ENCODE measurements at regions not wholly inside any gene's neighbourhood (a gene's known extent, or its start where the extent isn't known, plus 50 kb on each side); places are given as distances from the start of the nearest gene placed in this dataset.

GRCh38 chr2:67516362-67516761 lies 119.2 kb downstream of the ETAA1 start:
- Histone ChIP-seq H4K20me1 (replicated peaks; ENCODE audit: control insufficient read depth, extremely low read depth, insufficient read depth, low read length) (no peaks in the 10 kb centered on the region), H3K9ac (replicated peaks; ENCODE audit: extremely low read depth, insufficient read depth, low read length) (no peak overlapping the region), H2AFZ (ENCODE audit: low read depth, low read length) (no peak overlapping the region), H3K9me3 (replicated peaks; ENCODE audit: control insufficient read depth, insufficient read depth, low read length) (no peaks in the 10 kb centered on the region), H3K9me1 (replicated peaks; ENCODE audit: control insufficient read depth, extremely low read depth, insufficient read depth, low read length) (no peaks in the 10 kb centered on the region), H3K4me1 (ENCODE audit: control insufficient read depth, extremely low read depth, insufficient read depth, low read length) (no peaks in the 10 kb centered on the region), H3K27me3 (ENCODE audit: control insufficient read depth in 2 of 2, insufficient read depth in 2 of 2, low read length in 2 of 2) (no peaks in the 10 kb centered on the region), H3K79me2 (ENCODE audit: control insufficient read depth, insufficient read depth, low read length) (no peaks in the 10 kb centered on the region), H3K36me3 (ENCODE audit: control insufficient read depth in 2 of 2, extremely low read depth in 1 of 2, insufficient read depth in 2 of 2, low read length in 2 of 2) (no peaks in the 10 kb centered on the region), H3K4me3 (replicated peaks in 1 of 3; ENCODE audit: insufficient read depth in 1 of 3, low read depth in 1 of 3, low read length in 3 of 3) (no peak overlapping the region), H3K4me2 (ENCODE audit: insufficient read depth, low read length) (no peak overlapping the region), H3K27ac (ENCODE audit: insufficient read depth, low read depth, low read length) (no peak overlapping the region)
- dilution Hi-C loops (cut with MboI; ENCODE audit: extremely low pct_ligation_motif_present, low sequenced_read_pairs), result no loop called here
- POLR2A ChIA-PET, result no interaction called here
- DNase-seq (ENCODE audit: low read depth, low spot score) (no peak), FAIRE-seq (no peak)
- CTCF ChIA-PET, result interaction anchor here (1.0 to 1.5 kb wide), 2 partner anchors 13 to 19 kb away, joined by 3 read pairs; no protein-coding TSS in a partner anchor
- no TSS peak for BruUV-seq (replicated peaks)
- intact Hi-C loops (cut with micrococcal nuclease), result no loop called here
- TF ChIP-seq FOS (IDR thresholded peaks at IDR 0.05; ENCODE audit: borderline replicate concordance, insufficient read depth, low read length) (no peak), MAX (IDR thresholded peaks at IDR 0.05; ENCODE audit: insufficient read depth, insufficient read length) (no peak), POLR2AphosphoS5 (IDR thresholded peaks at IDR 0.05; ENCODE audit: insufficient read depth, low read depth, low read length) (no peak), CTCF (IDR thresholded peaks at IDR 0.05; ENCODE audit: extremely low read depth in 1 of 2, insufficient read depth in 1 of 2, low read depth in 1 of 2, low read length in 2 of 2) (no peak)

GRCh38 chr2:67516899-67517530 lies 119.9 kb downstream of the ETAA1 start:
- Histone ChIP-seq H3K4me1 (ENCODE audit: control insufficient read depth, extremely low read depth, insufficient read depth, low read length) (no peaks in the 10 kb centered on the region), H3K36me3 (ENCODE audit: control insufficient read depth in 2 of 2, extremely low read depth in 1 of 2, insufficient read depth in 2 of 2, low read length in 2 of 2) (no peaks in the 10 kb centered on the region), H3K27ac (ENCODE audit: insufficient read depth, low read depth, low read length) (no peak overlapping the region), H3K79me2 (ENCODE audit: control insufficient read depth, insufficient read depth, low read length) (no peaks in the 10 kb centered on the region), H3K27me3 (ENCODE audit: control insufficient read depth in 2 of 2, insufficient read depth in 2 of 2, low read length in 2 of 2) (no peaks in the 10 kb centered on the region), H3K9me3 (replicated peaks; ENCODE audit: control insufficient read depth, insufficient read depth, low read length) (no peaks in the 10 kb centered on the region), H3K4me2 (ENCODE audit: insufficient read depth, low read length) (no peak overlapping the region), H4K20me1 (replicated peaks; ENCODE audit: control insufficient read depth, extremely low read depth, insufficient read depth, low read length) (no peaks in the 10 kb centered on the region), H3K9ac (replicated peaks; ENCODE audit: extremely low read depth, insufficient read depth, low read length) (no peak overlapping the region), H2AFZ (ENCODE audit: low read depth, low read length) (no peak overlapping the region), H3K9me1 (replicated peaks; ENCODE audit: control insufficient read depth, extremely low read depth, insufficient read depth, low read length) (no peaks in the 10 kb centered on the region), H3K4me3 (replicated peaks in 1 of 3; ENCODE audit: insufficient read depth in 1 of 3, low read depth in 1 of 3, low read length in 3 of 3) (no peak overlapping the region)
- ChIA-PET CTCF (interaction anchor here (1.0 to 1.5 kb wide), 2 partner anchors 19 kb away, joined by 3 read pairs; no protein-coding TSS in a partner anchor), POLR2A (no interaction called here)
- dilution Hi-C loops (cut with MboI; ENCODE audit: extremely low pct_ligation_motif_present, low sequenced_read_pairs) (no loop called here), intact Hi-C loops (cut with micrococcal nuclease) (no loop called here)
- DNase-seq (ENCODE audit: low read depth, low spot score) (no peak), FAIRE-seq (no peak)
- TF ChIP-seq JUN (IDR thresholded peaks at IDR 0.05; ENCODE audit: borderline replicate concordance, insufficient read depth, insufficient read length, low read depth) (no peak), MYC (IDR thresholded peaks at IDR 0.05; ENCODE audit: low read depth, low read length) (no peak), POLR2AphosphoS5 (IDR thresholded peaks at IDR 0.05; ENCODE audit: insufficient read depth, low read depth, low read length) (no peak), POLR2A (IDR thresholded peaks at IDR 0.05; ENCODE audit: low read depth, low read length) (no peak), FOS (IDR thresholded peaks at IDR 0.05; ENCODE audit: borderline replicate concordance, insufficient read depth, low read length) (no peak), CTCF (IDR thresholded peaks at IDR 0.05; ENCODE audit: extremely low read depth in 1 of 2, insufficient read depth in 1 of 2, low read depth in 1 of 2, low read length in 2 of 2) (no peak), GATA2 (IDR thresholded peaks at IDR 0.05; ENCODE audit: insufficient read depth, insufficient read length, low read depth, low read length) (no peak), EZH2 (IDR thresholded peaks at IDR 0.05; ENCODE audit: borderline replicate concordance, low read depth, low read length, severe bottlenecking) (no peak), MAX (IDR thresholded peaks at IDR 0.05; ENCODE audit: insufficient read depth, insufficient read length) (no peak)
- BruUV-seq (replicated peaks), result no TSS peak
